ENCODE measurements at regions not wholly inside any gene's neighbourhood (a gene's known extent, or its start where the extent isn't known, plus 50 kb on each side); places are given as distances from the start of the nearest gene placed in this dataset.

DNA sequence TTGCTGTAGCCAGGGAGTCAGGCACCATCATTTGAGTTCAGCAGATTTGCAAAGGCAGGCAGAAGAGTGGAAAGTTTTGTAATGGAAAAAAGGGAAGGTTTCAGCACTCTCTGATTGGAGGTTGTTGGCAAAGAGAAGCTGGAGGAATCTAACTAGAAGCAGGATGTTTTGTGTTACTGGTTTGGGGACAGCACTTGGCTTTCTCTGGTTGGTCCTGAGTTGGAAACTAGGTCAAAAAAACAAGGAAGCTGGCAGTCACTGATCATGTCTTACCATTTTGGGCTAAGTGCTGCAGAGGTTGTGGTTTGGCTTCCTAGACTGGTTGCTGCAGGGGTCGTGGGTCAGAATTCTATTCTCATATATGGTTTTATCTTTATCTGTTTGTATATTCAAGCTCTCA, 189.8 kb downstream of the DRD1 start:
- H3K4me3 ChIP-seq (ENCODE audit: low read depth, low read length): no peak overlapping the region
- DNase-seq (ENCODE audit: low read depth): no peak

DNA sequence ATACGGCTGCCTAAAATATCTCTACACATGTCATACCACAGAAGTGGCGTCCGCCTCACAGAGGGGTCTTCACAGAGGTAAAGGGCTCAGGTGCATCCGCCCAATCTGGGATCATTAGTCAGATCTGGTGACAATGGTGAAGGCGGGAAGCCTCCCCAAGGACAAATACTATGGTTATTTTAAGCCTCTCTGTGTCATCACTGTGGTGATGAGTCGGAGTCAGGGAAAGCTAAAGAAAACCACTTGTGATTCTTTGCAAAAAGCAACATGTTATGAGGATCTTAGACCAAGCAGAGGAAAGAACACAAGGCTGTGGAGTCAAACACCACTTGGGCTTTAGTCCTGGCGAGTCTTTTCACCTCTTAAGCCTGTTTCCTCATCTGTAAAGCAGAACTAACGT, 190.4 kb downstream of the DRD1 start:
- DNase-seq (ENCODE audit: low read depth): no peak
- no peak overlapping the region for H3K4me3 ChIP-seq (ENCODE audit: low read depth, low read length)

DNA sequence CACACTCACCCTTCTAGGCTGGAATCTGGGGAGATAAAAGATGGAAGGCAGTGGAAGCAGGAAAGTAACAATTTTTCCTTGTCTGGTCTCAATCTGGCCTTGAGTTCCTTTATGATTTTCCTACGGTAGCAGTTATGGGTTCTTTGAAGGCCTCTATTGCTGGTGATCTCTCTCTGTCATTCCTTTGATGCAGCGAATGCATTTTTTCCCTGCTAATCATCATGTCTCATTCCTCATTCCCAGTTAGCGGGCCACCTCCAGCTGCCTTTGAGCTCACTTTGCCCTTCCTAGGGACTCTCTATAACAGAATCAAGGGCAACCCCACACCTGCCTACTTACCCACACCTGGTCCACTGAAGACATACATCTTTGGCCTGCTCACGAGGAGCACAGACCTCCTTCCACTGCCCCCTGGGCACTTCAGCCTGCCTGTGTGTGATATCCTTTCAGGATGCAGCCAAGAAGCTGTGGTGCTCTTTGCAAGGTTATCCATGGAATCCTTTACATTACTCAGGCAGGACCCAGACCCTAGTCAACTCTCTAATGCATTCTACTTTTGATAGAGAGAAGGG, 191.7 kb downstream of the DRD1 start:
- no peak overlapping the region for H3K4me3 ChIP-seq (ENCODE audit: low read depth, low read length)
- no peak for DNase-seq (ENCODE audit: low read depth)

DNA sequence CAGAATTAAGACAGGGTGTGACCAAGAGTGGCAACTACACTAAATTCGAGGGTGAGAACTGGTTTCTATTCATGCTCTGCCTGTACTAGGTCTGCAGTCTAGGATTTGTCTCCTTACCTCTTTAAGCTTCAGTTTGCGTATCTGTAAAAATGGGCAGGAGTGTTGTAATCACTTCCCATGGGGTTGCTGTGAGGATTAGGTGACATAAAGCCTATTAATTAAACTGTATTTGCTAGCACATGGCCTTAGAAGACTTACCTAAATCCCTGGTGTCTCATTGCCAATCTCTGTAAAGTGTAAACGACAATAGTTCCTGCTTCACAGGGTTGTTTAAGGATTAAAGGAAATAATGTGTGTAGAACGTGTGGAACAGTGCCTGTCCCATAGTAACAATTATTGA, 193.6 kb downstream of the DRD1 start:
- DNase-seq (ENCODE audit: low read depth): no peak
- H3K4me3 ChIP-seq (ENCODE audit: low read depth, low read length): no peak overlapping the region

DNA sequence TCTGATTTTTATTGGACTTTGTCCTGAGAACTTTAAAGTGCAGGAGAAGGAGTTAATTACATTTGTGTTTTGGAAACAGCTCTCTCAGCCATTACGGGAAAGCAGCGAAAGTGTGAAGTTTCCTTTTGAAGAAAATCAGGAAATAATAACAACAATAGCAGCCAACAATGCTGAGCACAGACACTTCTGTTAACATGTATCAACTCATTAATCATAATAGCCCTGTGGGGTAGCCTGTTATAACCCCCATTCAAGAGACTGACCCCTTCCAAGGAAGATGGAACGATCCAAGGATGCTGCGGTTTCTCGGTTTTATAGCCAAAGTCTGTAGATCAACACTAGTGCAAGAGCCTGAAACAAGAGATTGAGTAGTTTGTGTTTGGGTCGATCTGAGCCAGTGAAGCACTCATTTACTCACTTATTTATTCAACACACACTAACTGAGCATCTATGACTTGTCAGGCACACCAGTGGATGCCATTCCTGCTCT, 195.5 kb downstream of the DRD1 start:
- DNase-seq (ENCODE audit: low read depth): no peak
- no peak overlapping the region for H3K4me3 ChIP-seq (ENCODE audit: low read depth, low read length)

DNA sequence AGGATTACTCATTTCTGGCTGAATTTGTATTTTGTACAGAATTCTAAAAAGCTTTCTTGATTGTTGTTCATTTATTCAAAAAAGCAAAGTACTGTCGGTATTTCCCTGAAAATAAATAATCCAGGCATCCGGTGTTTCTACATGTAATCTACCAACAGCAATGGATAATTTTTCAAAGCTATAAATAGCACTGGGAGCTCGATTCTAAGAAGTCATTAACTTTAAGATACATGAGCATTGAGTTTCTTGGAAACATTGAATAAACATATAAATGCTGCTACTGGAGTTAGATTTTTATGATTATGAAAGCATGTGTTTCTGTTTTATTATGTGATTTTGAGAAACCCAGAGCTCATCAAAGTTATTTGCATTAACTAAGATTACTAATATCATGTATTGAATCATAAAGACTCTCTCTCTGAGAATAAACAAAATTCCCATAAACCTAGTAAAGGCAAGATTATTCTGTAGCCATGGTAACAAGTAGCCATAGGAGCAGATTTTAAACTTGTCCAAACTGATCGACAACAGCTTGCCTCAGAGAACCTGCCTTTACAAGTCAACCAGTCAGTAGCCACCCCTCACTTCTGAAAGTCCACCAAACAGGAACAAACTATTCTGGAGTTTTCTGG, 197.0 kb downstream of the DRD1 start:
- no peak for DNase-seq (ENCODE audit: low read depth)
- no peak overlapping the region for H3K4me3 ChIP-seq (ENCODE audit: low read depth, low read length)

DNA sequence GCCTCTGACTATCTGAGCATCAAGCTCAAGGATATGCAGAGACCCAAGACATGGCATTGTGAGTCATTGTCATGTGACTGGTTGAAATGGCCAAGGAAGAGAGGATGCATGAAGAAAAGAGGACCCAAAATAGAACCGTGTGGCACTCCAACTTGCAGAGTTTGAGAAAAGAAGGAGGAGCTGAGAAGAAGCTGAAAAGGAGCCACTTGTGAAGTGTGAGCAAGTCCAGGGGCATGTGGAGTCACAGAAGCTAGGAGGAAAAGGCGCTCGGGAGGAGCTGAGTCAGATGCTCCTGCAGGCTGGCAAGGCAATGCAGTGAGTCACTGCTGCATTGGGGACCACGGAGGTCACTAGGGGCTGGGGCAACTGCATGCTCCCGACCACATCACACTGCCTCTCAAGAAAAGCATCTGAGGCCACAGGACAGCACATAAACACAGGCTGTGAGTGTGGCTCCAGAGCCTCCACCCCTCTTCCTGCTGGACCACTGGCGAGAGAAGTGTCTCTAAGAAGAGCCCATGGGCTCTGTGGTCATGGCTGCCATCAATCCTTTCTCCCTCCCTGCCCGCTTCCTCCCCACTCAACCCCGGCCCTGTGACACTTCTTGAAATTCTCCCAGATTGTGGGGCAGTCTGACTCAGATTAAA, 197.6 kb downstream of the DRD1 start:
- peak; percentile 83 for DNase-seq (ENCODE audit: low read depth)
- H3K4me3 ChIP-seq (ENCODE audit: low read depth, low read length): no peak overlapping the region

DNA sequence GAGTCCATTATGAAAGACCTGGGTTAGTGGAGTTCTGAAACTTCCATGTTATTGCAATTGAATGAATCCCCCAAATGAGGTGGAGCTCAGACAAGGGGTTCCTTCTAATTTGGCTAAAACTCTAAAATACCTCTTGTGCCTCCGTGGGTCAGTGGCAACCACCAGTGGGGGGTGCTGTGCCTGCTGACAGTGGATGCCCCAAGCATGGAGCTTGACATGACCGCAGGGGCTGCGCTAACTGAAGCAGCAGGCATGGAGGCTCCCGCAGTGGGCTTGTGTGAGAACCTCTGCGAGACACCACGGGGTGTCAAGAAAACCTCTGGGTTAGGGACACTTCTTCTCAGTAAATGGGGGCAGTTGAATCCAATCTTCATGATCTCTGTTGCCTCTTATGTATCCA, 200.5 kb downstream of the DRD1 start:
- DNase-seq (ENCODE audit: low read depth): no peak
- no peak overlapping the region for H3K4me3 ChIP-seq (ENCODE audit: low read depth, low read length)

DNA sequence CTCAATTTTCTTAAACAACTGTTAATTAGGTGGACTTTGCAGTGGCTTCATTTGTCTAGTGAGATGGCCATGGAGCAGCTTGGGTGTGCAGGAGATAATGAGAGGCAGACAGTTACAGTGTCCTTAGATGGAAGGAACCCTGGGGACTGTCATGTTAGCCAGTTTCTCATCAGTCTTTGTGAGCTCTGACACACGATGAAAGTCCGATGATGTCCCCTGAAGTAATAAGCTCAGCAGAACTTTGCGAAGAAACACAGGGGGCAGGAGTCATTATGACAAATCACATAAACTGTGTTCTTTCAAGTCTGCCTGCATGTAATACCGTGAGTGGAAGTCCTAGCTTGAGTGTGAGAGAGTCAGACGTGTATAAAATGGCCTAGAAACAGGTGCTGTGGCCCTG, 201.8 kb downstream of the DRD1 start:
- H3K4me3 ChIP-seq (ENCODE audit: low read depth, low read length): no peak overlapping the region
- DNase-seq (ENCODE audit: low read depth): no peak

DNA sequence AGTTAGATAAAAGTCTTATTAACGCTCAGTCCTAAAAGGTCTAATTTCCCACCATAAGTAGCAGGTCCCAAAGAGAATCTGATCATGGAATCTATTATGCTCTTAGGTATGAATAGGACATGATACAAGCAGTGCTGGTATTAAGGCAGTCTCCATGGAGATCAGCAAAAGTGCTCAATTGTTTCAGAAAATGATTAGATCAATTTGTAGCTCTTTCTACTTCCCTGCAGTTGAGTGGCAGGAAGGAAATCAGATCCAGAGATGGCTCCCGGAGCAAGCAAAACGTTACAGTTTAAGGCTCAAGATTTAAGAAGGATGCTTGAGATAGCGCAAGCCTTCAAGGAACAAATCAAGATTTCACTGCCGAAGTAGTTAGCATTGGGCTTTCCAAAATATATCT, 205.7 kb downstream of the DRD1 start:
- no peak for DNase-seq (ENCODE audit: low read depth)
- H3K4me3 ChIP-seq (ENCODE audit: low read depth, low read length): no peak overlapping the region

DNA sequence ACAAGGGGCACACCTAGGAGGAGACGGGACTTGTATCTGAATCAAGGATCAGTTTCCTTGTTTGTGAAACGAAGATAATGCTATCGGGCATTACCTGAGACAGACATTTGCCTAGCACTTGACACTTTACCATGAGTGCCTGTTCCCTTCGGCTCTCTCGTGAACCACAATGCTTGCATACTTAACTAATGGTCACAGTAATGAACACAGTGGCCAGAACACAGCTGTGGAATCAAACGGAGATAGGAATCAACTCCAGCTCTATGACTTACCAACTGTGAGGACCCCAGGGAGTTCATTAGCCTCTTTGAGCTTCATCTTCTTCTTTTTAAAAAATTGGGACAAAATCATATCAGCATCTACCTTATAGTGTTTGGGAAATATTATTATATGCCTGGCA, 207.8 kb downstream of the DRD1 start:
- H3K4me3 ChIP-seq (ENCODE audit: low read depth, low read length): no peak overlapping the region
- no peak for DNase-seq (ENCODE audit: low read depth)

DNA sequence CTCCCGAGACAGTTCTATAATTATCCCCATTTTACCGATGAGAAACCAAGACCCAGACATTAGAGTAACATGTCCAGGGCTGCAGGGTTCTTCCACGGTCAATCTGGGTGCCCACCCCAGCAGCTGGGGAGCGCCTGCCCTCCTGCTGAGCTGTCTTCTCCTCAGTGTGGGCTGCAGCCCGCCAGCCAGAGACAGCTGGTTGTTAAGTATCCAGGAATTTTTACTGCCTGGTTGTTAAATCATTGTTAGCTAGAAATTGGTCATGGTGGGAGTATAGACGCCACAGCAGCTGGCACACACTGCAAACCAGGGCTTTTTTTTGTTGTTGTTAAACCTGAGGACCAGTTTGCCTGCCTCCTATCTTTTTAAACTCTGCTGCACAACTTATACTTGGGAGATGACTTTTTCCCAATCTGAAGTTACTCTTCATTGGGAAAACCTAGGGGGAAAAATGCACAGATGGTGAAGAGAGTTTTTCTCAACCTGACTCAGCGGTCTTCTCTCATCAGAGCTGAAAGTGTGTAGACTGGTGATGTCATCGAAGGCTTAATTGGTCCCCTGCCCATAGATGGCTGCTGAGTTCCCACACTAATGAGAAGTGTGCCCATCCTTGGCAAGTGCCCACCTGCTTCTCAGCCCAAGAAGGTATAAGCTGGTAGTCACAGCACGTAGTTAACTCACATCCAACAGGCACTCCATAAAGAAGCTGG, 208.6 kb downstream of the DRD1 start:
- no peak for DNase-seq (ENCODE audit: low read depth)
- H3K4me3 ChIP-seq (ENCODE audit: low read depth, low read length): no peak overlapping the region

DNA sequence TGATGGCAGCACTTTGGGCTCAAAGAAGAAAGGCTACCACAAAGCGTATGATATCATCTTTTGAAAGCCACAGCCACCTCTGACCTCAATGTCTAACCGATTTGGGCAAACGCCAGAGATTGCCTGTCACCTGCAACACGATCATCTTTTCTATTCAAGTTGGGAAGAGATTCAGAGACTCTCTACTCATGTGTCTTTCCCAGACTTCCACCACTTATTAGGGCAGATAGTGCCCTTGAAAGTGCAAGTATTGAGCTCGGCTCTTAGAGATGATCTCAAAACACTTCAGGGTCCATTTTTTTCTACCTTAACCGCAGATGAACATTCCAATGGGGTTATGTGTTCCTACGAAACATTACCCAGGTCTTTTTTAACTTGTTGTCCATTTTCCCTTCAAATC, 213.7 kb downstream of the DRD1 start:
- no peak for DNase-seq (ENCODE audit: low read depth)
- no peak overlapping the region for H3K4me3 ChIP-seq (ENCODE audit: low read depth, low read length)

DNA sequence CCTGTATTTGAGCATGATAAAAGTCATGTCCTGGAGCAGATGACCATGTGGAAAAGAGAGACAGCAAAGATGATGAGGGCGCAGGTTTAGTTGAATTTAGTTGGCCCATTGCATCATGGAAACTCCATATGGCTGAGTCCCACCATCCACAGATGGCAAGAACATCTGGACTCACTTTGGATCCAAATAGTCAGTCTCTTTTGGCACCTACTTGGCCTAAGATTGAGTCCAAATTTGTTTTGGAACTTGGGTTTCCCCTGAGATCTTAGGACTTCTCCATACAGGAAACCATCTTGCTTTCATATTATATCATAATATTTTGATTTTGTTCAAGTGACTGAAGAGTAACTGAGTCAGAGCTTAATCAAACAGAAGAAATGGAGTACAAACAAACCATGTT, 217.5 kb downstream of the DRD1 start:
- no peak overlapping the region for H3K4me3 ChIP-seq (ENCODE audit: low read depth, low read length)
- no peak for DNase-seq (ENCODE audit: low read depth)

DNA sequence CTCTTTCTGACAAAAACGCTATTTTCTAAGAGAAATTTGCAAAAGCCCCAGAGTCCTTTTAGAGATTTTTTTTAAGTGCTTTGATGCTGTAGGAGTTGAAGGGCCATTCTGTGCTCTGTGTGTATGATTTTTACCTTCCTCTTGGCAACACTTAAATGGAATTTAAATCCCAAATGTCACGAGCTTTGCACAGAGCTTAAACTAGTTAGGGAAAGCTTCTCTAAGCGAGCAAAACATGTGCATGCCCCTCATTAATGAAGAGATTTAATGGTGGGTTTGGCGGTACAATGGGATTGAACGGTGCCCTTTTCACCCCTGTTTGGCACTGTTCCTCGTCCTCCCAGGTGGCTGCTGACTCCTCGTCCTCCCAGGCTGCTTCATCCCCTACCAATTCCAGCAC, 220.7 kb downstream of the DRD1 start:
- DNase-seq (ENCODE audit: low read depth): no peak
- H3K4me3 ChIP-seq (ENCODE audit: low read depth, low read length): no peak overlapping the region

DNA sequence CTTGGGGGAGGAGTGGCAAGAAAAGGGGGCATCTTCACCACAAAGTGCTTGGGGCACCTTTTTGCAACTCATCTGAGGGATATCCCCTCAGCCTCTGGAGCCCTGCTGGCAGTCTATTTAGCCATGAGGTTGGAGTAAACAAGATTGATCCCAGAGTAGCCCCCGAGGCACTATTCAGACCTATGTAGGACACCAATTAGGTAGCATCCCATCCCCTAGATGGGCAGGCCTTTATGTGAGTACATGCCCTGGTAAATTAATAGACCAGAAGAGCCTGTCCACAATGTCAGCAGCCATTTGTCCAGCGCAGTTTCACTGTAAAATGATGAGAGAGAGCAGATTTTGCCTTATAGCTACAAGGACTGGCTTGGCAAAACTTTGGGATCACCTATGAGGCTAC, 221.4 kb downstream of the DRD1 start:
- DNase-seq (ENCODE audit: low read depth): no peak
- H3K4me3 ChIP-seq (ENCODE audit: low read depth, low read length): no peak overlapping the region

DNA sequence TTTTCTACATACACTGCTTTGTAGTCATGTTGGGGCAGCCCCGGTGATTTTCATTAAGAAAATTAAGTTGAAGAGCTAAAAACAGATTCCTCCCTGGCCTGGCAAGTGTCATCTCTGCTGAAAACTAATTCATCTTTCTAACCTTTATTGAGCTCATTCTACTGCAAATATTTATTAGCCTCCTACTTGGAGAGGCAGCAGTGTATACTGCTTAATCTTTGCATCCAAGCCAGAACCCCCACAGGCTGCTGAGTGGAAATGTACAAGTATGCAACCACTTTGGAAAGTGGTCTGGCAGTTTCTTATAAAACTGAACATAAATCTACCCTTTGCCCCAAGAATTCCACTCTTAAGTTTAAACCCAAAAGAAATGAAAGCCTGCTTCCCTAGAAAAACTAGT, 223.4 kb downstream of the DRD1 start:
- H3K4me3 ChIP-seq (ENCODE audit: low read depth, low read length): no peak overlapping the region
- DNase-seq (ENCODE audit: low read depth): no peak

DNA sequence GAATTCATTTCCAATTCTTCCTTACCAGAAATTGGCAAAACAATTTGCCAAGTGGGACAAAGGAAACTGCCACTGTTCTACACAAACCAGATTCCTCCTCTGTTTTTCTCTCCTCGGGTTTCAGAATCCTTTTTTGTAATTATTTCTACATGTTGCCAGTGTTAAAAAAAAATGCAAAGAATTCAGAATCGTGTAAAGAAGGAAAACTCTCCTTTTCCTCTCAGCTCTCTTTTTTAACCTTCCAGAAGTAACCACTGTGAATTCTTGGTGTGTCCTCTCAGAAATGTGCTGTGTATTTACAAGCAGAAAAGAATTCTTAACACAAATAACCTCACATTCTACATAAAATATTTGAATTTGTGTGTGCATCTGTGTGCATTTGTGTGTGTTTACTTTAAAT, 224.6 kb downstream of the DRD1 start:
- H3K4me3 ChIP-seq (ENCODE audit: low read depth, low read length): no peak overlapping the region
- no peak for DNase-seq (ENCODE audit: low read depth)

DNA sequence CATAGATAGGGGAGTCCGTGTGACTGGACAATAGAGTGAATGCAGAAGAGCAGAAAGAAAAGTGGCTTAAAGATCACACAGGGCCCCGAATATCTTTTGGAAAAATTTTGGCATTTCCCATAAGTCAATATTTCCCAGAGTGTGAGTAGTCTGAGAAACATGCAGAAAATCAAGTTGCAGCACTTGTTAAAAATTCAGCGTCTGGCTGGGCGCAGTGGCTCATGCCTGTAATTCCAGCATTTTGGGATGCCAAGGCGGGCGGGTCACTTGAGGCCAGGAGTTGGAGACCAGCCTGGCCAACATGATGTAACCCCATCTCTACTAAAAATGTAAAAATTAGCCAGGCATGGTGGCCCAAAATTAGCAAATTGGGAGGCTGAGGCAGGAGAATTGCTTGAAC, 227.0 kb downstream of the DRD1 start:
- H3K4me3 ChIP-seq (ENCODE audit: low read depth, low read length): no peak overlapping the region
- DNase-seq (ENCODE audit: low read depth): no peak

DNA sequence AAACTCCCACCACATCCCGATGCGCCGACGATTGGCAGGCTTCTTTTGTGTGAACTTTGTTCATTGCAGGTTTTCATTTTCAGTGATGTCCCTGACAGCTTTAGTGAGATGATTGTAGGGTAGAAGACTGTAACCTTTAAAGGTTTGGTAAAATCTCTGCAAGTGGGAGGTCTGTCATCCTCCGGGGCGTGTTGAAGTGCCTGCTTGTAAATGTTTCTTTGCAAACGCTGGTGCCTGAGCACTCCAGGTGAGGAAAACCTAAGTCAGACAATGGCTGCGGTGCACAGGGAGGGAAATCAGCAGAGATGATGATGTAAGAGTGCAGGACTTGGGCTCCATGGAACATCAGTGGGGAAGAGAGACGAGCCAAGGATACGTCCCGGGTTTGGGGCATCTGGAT, 228.1 kb downstream of the DRD1 start:
- DNase-seq (ENCODE audit: low read depth): no peak

DNA sequence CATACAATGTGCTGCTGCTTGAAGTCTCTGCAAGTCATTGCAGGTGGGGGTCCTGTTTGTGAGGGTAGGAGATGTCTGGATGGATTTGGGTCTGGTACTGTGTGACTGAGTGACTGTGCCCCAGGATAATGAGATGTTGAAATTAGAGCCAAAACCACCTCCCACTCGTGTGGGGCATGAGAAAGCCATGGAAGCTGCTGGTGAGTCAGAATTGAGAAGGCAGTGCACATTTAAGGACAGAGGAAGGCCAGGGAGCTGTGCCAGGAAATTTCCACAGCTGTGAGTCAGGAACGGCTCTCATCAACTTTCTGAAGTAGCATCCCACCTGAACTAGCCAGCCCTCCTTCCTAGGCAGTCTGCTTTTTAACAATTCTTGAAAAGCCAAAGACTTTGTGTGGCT, 229.8 kb downstream of the DRD1 start:
- no peak overlapping the region for H3K4me3 ChIP-seq (ENCODE audit: low read depth, low read length)
- no peak for DNase-seq (ENCODE audit: low read depth)

More for the DNA sequence above, 228.1 kb downstream of the DRD1 start:
- no peak overlapping the region for H3K4me3 ChIP-seq (ENCODE audit: low read depth, low read length)
